ENCODE measurements at regions not wholly inside any gene's neighbourhood (a gene's known extent, or its start where the extent isn't known, plus 50 kb on each side); places are given as distances from the start of the nearest gene placed in this dataset.
A peak's percentile ranks its signal among the peaks of the same experiment; 100 is the strongest.

DNA sequence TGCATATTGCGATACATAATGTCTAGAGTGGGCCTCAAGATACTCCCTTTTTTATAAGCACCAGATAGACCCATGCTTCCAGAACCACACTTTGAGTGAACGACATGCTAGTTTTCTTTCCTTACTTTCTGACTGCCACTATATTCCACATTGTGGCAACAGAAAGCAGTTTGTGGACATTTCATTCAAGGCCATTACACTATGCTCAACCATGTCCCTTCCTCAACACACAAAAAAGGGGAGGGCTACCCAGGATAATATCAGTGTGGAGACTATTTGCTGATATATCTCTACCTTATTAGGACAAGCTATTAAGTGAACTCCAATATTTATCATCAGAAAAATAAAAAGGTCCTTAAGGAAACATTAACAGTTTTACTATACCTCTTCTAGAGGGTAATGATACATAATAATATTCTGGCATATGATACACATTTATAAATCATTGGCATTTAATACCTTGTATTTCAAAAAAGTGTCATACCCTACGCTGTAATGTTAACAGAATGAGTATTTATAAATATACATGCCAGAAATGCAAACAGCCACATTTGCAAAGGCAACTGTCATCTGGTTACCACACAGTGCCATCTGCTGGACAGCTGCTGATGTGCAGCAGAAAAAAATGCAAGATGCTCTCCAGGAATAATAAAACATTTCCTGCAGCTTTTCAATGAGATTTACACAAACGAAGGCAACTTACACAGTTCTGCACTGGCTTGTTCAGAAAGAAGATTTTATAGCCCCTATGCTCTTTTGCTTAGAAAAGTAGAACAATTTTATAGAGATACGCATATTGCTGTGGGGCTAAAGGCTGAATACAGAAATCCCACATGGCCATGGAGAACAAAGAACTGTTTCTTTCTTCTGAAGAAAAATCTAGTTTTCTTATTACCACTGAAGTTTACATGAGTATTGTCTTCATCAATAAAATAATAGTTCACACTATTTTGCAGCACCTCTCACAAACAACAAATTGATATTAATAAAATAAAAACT is 182.2 kb upstream of the GRIP1 start (continued):
- TF ChIP-seq, protein P1, sequence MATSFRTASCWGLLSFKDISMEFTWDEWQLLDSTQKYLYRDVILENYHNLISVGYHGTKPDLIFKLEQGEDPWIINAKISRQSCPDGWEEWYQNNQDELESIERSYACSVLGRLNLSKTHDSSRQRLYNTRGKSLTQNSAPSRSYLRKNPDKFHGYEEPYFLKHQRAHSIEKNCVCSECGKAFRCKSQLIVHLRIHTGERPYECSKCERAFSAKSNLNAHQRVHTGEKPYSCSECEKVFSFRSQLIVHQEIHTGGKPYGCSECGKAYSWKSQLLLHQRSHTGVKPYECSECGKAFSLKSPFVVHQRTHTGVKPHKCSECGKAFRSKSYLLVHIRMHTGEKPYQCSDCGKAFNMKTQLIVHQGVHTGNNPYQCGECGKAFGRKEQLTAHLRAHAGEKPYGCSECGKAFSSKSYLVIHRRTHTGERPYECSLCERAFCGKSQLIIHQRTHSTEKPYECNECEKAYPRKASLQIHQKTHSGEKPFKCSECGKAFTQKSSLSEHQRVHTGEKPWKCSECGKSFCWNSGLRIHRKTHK (tag by site-specific recombination; IDR thresholded peaks at IDR 0.05) = no peak
- TF ChIP-seq MYNN (tag by site-specific recombination; IDR thresholded peaks at IDR 0.05; ENCODE audit: borderline replicate concordance) = no peak
- TF ChIP-seq ZNF654 (tag by site-specific recombination; IDR thresholded peaks at IDR 0.05; ENCODE audit: low read depth) = peak; percentile 93
- no peak for TF ChIP-seq ZNF211 (tag by site-specific recombination; IDR thresholded peaks at IDR 0.05; ENCODE audit: low read depth)
- no peak for TF ChIP-seq ZNF16 (tag by site-specific recombination; IDR thresholded peaks at IDR 0.05; ENCODE audit: low read depth)
- TF ChIP-seq, protein P2, sequence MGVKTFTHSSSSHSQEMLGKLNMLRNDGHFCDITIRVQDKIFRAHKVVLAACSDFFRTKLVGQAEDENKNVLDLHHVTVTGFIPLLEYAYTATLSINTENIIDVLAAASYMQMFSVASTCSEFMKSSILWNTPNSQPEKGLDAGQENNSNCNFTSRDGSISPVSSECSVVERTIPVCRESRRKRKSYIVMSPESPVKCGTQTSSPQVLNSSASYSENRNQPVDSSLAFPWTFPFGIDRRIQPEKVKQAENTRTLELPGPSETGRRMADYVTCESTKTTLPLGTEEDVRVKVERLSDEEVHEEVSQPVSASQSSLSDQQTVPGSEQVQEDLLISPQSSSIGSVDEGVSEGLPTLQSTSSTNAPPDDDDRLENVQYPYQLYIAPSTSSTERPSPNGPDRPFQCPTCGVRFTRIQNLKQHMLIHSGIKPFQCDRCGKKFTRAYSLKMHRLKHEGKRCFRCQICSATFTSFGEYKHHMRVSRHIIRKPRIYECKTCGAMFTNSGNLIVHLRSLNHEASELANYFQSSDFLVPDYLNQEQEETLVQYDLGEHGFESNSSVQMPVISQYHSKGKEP (tag by site-specific recombination; IDR thresholded peaks at IDR 0.05) = peak; percentile 86
- no peak for TF ChIP-seq ZNF544 (tag by site-specific recombination; IDR thresholded peaks at IDR 0.05)
- TF ChIP-seq, protein P3, sequence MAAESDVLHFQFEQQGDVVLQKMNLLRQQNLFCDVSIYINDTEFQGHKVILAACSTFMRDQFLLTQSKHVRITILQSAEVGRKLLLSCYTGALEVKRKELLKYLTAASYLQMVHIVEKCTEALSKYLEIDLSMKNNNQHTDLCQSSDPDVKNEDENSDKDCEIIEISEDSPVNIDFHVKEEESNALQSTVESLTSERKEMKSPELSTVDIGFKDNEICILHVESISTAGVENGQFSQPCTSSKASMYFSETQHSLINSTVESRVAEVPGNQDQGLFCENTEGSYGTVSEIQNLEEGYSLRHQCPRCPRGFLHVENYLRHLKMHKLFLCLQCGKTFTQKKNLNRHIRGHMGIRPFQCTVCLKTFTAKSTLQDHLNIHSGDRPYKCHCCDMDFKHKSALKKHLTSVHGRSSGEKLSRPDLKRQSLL (tag by site-specific recombination; IDR thresholded peaks at IDR 0.05) = no peak
- TF ChIP-seq ZNF660 (tag by site-specific recombination; IDR thresholded peaks at IDR 0.05) = peak; percentile 65; the same call in 1 of the 2 replicates
- TF ChIP-seq ZNF837 (tag by site-specific recombination; IDR thresholded peaks at IDR 0.05) = no peak
- no peak for TF ChIP-seq OSR2 (tag by site-specific recombination; IDR thresholded peaks at IDR 0.05)
- 0 out of 2 replicates have a peak, but pooled peaks have one; percentile 7 for TF ChIP-seq FEZF1 (tag by site-specific recombination; IDR thresholded peaks at IDR 0.05)
- no peak for TF ChIP-seq ZBTB17 (tag by site-specific recombination; IDR thresholded peaks at IDR 0.05)
- no peak for TF ChIP-seq ZNF792 (tag by site-specific recombination; IDR thresholded peaks at IDR 0.05)
- TF ChIP-seq ZBTB48 (tag by site-specific recombination; IDR thresholded peaks at IDR 0.05) = no peak
- TF ChIP-seq, protein P4, sequence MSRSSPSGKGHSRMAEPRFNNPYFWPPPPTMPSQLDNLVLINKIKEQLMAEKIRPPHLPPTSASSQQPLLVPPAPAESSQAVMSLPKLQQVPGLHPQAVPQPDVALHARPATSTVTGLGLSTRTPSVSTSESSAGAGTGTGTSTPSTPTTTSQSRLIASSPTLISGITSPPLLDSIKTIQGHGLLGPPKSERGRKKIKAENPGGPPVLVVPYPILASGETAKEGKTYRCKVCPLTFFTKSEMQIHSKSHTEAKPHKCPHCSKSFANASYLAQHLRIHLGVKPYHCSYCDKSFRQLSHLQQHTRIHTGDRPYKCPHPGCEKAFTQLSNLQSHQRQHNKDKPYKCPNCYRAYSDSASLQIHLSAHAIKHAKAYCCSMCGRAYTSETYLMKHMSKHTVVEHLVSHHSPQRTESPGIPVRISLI (tag by site-specific recombination; IDR thresholded peaks at IDR 0.05) = peak; percentile 74; the same call in 1 of the 2 replicates
- TF ChIP-seq, protein P5, sequence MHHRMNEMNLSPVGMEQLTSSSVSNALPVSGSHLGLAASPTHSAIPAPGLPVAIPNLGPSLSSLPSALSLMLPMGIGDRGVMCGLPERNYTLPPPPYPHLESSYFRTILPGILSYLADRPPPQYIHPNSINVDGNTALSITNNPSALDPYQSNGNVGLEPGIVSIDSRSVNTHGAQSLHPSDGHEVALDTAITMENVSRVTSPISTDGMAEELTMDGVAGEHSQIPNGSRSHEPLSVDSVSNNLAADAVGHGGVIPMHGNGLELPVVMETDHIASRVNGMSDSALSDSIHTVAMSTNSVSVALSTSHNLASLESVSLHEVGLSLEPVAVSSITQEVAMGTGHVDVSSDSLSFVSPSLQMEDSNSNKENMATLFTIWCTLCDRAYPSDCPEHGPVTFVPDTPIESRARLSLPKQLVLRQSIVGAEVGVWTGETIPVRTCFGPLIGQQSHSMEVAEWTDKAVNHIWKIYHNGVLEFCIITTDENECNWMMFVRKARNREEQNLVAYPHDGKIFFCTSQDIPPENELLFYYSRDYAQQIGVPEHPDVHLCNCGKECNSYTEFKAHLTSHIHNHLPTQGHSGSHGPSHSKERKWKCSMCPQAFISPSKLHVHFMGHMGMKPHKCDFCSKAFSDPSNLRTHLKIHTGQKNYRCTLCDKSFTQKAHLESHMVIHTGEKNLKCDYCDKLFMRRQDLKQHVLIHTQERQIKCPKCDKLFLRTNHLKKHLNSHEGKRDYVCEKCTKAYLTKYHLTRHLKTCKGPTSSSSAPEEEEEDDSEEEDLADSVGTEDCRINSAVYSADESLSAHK (tag by site-specific recombination; IDR thresholded peaks at IDR 0.05) = no peak
- TF ChIP-seq YY1 (tag by site-specific recombination; IDR thresholded peaks at IDR 0.05) = no peak
- TF ChIP-seq GLIS1 (tag by site-specific recombination; IDR thresholded peaks at IDR 0.05) = no peak
- TF ChIP-seq, protein P6, sequence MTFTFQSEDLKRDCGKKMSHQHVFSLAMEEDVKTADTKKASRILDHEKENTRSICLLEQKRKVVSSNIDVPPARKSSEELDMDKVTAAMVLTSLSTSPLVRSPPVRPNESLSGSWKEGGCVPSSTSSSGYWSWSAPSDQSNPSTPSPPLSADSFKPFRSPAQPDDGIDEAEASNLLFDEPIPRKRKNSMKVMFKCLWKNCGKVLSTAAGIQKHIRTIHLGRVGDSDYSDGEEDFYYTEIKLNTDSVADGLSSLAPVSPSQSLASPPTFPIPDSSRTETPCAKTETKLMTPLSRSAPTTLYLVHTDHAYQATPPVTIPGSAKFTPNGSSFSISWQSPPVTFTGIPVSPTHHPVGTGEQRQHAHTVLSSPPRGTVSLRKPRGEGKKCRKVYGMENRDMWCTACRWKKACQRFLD (tag by site-specific recombination; IDR thresholded peaks at IDR 0.05) = no peak
- no peak for TF ChIP-seq ZNF391 (tag by site-specific recombination; IDR thresholded peaks at IDR 0.05; ENCODE audit: borderline replicate concordance, low read depth)
- TF ChIP-seq ZNF350 (tag by site-specific recombination; IDR thresholded peaks at IDR 0.05) = no peak
